Hepatocyte (in vitro differentiated cells): ENCODE measurements at regions not wholly inside any gene's neighbourhood (a gene's known extent, or its start where the extent isn't known, plus 50 kb on each side); places are given as distances from the start of the nearest gene placed in this dataset.

Experiments used
- CTCF ChIP-seq: fragments of 200-600 bp; sonication (generic); IDR thresholded peaks from 2 replicates; pipeline ENCODE4 v1.5.1; 2016; ENCODE audit warnings: antibody characterized with exemption, mild to moderate bottlenecking; ENCODE audit not compliant: poor library complexity
- EZH2 ChIP-seq: fragments of 200-600 bp; sonication (generic); IDR thresholded peaks from 2 replicates; pipeline ENCODE4 v1.6.1; 2016; ENCODE audit warnings: antibody characterized with exemption, mild to moderate bottlenecking, borderline replicate concordance

GRCh38 chr9:32706004-32706724, 70.7 kb upstream of the TAF1L start:
- TF ChIP-seq EZH2 (no peak), CTCF (no peak)
